Uterus (tissue), 3 donors: ENCODE measurements at regions not wholly inside any gene's neighbourhood (a gene's known extent, or its start where the extent isn't known, plus 50 kb on each side); places are given as distances from the start of the nearest gene placed in this dataset.

Experiments
- DNase-seq, 2 donors: peaks; one replicate each; pipeline ENCODE4 v3.0.0-alpha.2; 2019 to 2020
- H3K27ac ChIP-seq, 2 donors: fragments of 200-600 bp; sonication (generic); 1 replicate in 1 of 2; 2 replicates in 1 of 2; pipeline ENCODE4 v1.5.1; 2016 to 2018
- H3K27me3 ChIP-seq, 2 donors: fragments of 200-600 bp; sonication (generic); one replicate each; pipeline ENCODE4 v1.5.1; 2018 to 2019; ENCODE audit warnings: control low read depth in 1 of 2
- H3K36me3 ChIP-seq, 2 donors: fragments of 200-600 bp; sonication (generic); one replicate each; pipeline ENCODE4 v1.5.1; 2019; ENCODE audit warnings: control low read depth in 1 of 2
- H3K4me1 ChIP-seq, 2 donors: fragments of 200-600 bp; sonication (generic); one replicate each; pipeline ENCODE4 v1.5.1; 2018 to 2019; ENCODE audit warnings: control low read depth in 1 of 2
- H3K4me3 ChIP-seq, 2 donors: fragments of 200-600 bp; sonication (generic); 1 replicate in 1 of 2; 2 replicates in 1 of 2; pipeline ENCODE4 v1.5.1; 2018 to 2019; ENCODE audit warnings: mild to moderate bottlenecking in 1 of 2
- H3K9me3 ChIP-seq, 2 donors: fragments of 200-600 bp; sonication (generic); one replicate each; pipeline ENCODE4 v1.5.1; 2019; ENCODE audit warnings: control low read depth in 1 of 2
- POLR2A ChIP-seq, 2 donors: fragments of 450-650 bp; IDR thresholded peaks; one replicate each; pipeline ENCODE4 v1.6.1; 2016; ENCODE audit warnings: antibody characterized with exemption in 2 of 2, mild to moderate bottlenecking in 1 of 2, moderate library complexity in 1 of 2
- intact Hi-C: fragments of 100-400 bp; cut with DNase I; formaldehyde crosslinking; loops from one replicate; pipeline ENCODE4 v1.15.1; 2023; ENCODE audit warnings: low total_unique reads
- TF ChIP-seq, protein P1 (sequence below), 4 experiments: fragments of 200-600 bp in 2 of 4; fragments of 450-650 bp in 2 of 4; sonication (generic) in 2 of 4; IDR thresholded peaks; one replicate each; pipeline ENCODE4 v1.5.1; 2016 to 2019; ENCODE audit warnings: antibody characterized with exemption in 4 of 4, mild to moderate bottlenecking in 2 of 4, moderate library complexity in 1 of 4
- donor health status: DM: yes; HTN: yes; CAD: no.

DNA sequence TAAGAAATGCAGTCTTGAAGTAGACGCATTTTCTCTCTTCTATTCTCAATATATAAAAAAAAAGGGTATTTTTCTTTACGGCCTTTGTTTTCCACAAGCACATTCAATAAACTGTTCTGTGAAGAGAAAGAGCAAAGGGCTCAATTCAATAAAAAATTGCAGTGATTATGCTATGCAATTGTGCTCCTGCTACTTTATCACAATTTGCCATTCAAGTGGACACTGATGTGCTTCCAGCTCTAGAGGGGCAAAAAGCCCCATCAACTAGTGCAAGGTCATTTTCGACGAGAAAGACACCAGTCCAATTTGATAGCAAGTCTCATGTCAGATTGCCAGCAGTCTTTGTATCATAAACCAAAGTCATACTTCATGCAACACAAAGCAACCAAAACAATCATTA, 82.6 kb upstream of the THSD7A start:
- intact Hi-C loops: no loop called here
- DNase-seq: no peak
- Histone ChIP-seq H3K27me3 (no peaks in the 10 kb centered on the region), H3K4me1 (no peaks in the 10 kb centered on the region), H3K4me3 (no peak overlapping the region), H3K9me3 (no peaks in the 10 kb centered on the region), H3K36me3 (no peaks in the 10 kb centered on the region), H3K27ac (no peak overlapping the region)
- TF ChIP-seq, protein P1, sequence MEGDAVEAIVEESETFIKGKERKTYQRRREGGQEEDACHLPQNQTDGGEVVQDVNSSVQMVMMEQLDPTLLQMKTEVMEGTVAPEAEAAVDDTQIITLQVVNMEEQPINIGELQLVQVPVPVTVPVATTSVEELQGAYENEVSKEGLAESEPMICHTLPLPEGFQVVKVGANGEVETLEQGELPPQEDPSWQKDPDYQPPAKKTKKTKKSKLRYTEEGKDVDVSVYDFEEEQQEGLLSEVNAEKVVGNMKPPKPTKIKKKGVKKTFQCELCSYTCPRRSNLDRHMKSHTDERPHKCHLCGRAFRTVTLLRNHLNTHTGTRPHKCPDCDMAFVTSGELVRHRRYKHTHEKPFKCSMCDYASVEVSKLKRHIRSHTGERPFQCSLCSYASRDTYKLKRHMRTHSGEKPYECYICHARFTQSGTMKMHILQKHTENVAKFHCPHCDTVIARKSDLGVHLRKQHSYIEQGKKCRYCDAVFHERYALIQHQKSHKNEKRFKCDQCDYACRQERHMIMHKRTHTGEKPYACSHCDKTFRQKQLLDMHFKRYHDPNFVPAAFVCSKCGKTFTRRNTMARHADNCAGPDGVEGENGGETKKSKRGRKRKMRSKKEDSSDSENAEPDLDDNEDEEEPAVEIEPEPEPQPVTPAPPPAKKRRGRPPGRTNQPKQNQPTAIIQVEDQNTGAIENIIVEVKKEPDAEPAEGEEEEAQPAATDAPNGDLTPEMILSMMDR (IDR thresholded peaks at IDR 0.05): no peak
- no peak for TF ChIP-seq POLR2A (IDR thresholded peaks at IDR 0.05)

DNA sequence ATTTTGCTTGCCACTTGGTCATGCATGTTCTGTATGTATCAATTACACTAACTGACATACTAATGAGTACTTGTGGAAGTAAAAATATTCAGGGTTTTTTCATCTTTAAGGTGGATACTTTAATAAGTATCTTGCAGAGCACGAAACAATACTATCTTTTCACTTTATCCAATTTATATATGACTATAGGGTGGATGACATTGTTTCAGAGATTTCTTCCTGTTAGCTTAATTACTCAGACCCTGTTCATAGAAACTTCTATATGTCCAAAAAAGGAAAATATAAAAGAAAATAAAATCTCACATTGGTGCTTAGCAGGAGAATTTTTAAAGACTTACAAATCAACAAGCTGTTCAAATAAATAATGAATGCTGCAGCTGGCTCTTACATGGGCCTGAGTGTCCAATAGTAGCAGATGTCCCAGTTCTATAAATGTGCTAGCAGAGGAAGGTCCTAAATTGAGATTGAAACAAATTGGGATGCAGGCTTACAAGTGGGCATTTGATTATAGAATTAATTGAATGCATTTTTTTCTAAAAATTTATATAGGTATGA, 91.5 kb upstream of the THSD7A start:
- H3K4me1 ChIP-seq: no peaks in the 10 kb centered on the region
- H3K36me3 ChIP-seq: no peaks in the 10 kb centered on the region
- intact Hi-C loops: no loop called here
- no peaks in the 10 kb centered on the region for H3K9me3 ChIP-seq
- no peak for TF ChIP-seq POLR2A (IDR thresholded peaks at IDR 0.05)
- TF ChIP-seq, protein P1 (IDR thresholded peaks at IDR 0.05): no peak
- no peak overlapping the region for H3K27ac ChIP-seq
- no peak for DNase-seq
- H3K27me3 ChIP-seq: no peaks in the 10 kb centered on the region
- H3K4me3 ChIP-seq: no peak overlapping the region

DNA sequence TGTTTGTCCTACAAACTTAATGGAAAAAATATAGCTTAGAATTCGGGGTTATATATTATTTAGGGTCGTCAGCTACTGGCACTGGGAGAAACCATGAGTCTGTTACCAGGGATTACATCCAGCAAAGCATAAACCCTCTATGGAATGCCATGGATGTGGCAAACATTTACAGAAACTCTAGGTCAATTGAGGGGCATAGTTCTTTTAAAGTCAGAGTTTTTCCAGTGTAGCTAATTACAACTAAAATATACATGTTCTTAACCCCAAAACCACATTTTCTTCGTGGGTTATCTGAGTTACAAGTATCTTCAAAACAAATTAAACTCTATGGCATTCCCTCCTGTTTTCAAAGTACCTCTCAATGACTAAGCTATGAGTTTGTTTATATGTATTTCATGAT, 99.3 kb upstream of the THSD7A start:
- no peaks in the 10 kb centered on the region for H3K27me3 ChIP-seq
- intact Hi-C loops: no loop called here
- H3K4me1 ChIP-seq: no peaks in the 10 kb centered on the region
- DNase-seq: no peak
- no peak overlapping the region for H3K27ac ChIP-seq
- TF ChIP-seq, protein P1 (IDR thresholded peaks at IDR 0.05): no peak
- TF ChIP-seq POLR2A (IDR thresholded peaks at IDR 0.05): no peak
- H3K36me3 ChIP-seq: no peaks in the 10 kb centered on the region
- H3K9me3 ChIP-seq: no peaks in the 10 kb centered on the region
- H3K4me3 ChIP-seq: no peak overlapping the region

DNA sequence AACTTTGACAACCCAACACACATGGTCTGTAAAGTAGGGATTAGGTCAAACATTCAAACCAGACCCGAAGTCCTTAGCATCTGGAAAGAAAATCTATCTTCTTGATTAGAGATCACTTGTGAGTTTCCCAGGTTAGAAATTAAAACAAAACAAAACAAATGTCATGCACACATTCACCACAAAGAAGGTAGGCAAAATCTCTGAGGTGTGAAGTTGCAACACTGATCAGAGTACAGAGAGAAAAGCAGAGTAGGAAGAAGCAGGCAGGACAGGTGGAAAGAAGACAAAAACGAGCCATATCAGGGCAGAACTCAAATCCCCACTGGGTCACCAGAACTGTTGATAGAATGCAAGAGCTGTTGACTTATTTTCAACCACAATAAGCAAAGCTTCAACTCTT, 102.8 kb upstream of the THSD7A start:
- H3K9me3 ChIP-seq: no peaks in the 10 kb centered on the region
- no peaks in the 10 kb centered on the region for H3K27me3 ChIP-seq
- TF ChIP-seq POLR2A (IDR thresholded peaks at IDR 0.05): no peak
- TF ChIP-seq, protein P1 (IDR thresholded peaks at IDR 0.05): no peak
- H3K27ac ChIP-seq: no peak overlapping the region
- no peak overlapping the region for H3K4me3 ChIP-seq
- H3K36me3 ChIP-seq: no peaks in the 10 kb centered on the region
- no peak for DNase-seq
- H3K4me1 ChIP-seq: no peaks in the 10 kb centered on the region
- intact Hi-C loops: no loop called here

DNA sequence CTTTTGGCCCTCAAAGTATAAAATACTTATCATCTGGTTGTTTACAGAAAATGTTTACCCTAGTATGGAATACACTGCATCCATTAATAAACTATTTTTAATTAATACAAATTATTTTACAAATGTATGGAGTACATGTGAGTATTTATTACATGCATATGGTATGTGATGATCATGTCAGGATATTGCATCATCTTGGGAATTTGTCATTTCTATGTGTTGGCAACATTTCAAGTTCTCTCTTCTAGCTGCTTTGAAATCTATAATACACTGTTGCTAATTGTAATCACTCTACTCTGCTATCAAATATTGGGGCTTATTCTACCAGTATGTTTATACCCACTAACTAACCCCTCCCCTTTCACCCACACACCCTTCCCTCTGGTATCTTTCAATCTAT, 103.9 kb upstream of the THSD7A start:
- Histone ChIP-seq H3K4me3 (no peak overlapping the region), H3K36me3 (no peaks in the 10 kb centered on the region), H3K4me1 (no peaks in the 10 kb centered on the region), H3K9me3 (no peaks in the 10 kb centered on the region), H3K27ac (no peak overlapping the region), H3K27me3 (no peaks in the 10 kb centered on the region)
- no peak for DNase-seq
- intact Hi-C loops: no loop called here
- TF ChIP-seq, protein P1 (IDR thresholded peaks at IDR 0.05): no peak
- no peak for TF ChIP-seq POLR2A (IDR thresholded peaks at IDR 0.05)
